ENCODE measurements at regions not wholly inside any gene's neighbourhood (a gene's known extent, or its start where the extent isn't known, plus 50 kb on each side); places are given as distances from the start of the nearest gene placed in this dataset.
"Not testable (repeated sequence)": the region's sequence is repeated elsewhere in the genome, so short reads cannot be mapped to it uniquely, and the experiment has no call there.

DNA sequence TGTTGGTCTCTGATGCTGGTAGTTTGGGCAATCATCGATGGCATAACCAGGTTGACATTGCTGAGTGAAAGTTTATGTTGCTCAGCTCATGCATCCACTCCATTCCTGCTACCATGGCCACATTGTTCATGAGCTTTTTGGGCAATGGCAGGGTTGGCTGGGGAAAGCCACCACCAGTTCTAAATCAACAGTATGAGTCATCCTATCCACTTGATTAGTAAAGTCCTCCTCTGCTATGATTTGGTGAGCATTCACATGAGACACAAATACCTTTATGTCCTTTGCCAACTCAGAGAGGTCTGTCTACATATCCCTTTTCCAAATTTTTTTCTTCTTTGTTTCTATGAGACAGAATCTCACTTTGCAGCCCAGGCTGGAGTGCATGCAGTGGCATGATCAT, 129.7 kb upstream of the FBN2 start:
- no peak for DNase-seq (ENCODE audit: low read depth in 2 of 2)

DNA sequence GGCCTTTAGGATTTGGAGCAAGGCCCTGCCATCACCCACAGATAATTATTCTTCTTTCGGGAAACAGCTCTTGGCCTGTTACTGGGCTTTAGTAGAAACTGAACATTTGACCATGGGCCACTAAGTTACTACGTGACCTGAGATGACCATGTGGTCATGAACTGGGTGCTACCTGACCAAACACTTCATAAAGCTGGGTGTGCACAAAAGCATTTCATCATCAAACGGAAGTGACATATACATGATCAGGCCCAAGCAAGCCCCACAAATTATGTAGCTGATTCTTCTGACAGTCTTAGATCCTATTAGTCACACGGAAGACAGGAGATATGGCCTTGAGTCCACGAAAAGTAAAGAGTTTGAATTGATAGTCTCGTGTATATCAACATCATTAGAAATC, 130.9 kb upstream of the FBN2 start:
- no peak for DNase-seq (ENCODE audit: low read depth in 2 of 2)

DNA sequence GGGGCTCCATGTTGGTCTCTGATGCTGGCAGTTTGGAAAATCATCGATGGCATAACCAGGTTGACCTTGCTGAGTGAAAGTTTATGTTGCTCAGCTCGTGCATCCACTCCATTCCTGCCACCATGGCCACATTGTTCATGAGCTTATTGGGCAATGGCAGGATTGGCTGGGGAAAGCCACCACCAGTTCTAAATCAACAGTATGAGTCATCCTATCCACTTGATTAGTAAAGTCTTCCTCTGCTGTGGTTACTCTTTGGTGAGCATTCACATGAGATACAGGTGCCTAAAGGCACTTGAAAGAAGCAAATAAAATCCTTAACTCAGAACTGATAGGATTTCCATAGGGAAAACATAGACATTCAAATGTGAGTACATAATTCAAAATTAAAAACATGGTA, 131.8 kb upstream of the FBN2 start:
- no peak for DNase-seq (ENCODE audit: low read depth in 2 of 2)

GRCh38 chr5:128671943-128672342, 133.9 kb upstream of the FBN2 start:
- DNase-seq (ENCODE audit: low read depth in 2 of 2), result no peak

DNA sequence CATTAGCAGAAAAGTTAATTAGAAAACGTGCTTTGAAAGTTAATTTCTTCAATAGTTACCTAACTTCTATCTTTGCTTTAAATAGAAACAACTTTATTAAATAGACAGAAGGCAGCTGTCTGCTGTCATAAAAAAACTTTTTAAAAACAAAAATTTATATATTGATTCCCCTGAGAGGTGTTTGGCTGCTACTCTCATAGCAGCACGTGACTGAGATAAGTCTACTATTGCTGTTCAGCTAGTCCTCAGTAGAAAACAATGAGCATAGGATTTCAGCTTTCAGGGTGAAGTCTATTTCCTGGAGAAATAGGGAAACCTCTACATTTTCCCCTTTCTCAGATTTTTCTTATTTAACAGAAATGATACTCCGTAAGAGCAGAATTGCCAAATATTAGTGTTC, 135.0 kb upstream of the FBN2 start:
- no peak for DNase-seq (ENCODE audit: low read depth in 2 of 2)

GRCh38 chr5:128673411-128673957, 135.4 kb upstream of the FBN2 start:
- DNase-seq (ENCODE audit: low read depth in 2 of 2), result no peak

- DNase-seq (ENCODE audit: low read depth in 2 of 2), result no peak
Measured at GRCh38 chr5:128673970-128674369, 135.9 kb upstream of the FBN2 start.

- peak in 1 of 2 donors; percentile 37 for DNase-seq (ENCODE audit: low read depth in 2 of 2)
Measured at GRCh38 chr5:128674837-128675446, 136.9 kb upstream of the FBN2 start.

DNA sequence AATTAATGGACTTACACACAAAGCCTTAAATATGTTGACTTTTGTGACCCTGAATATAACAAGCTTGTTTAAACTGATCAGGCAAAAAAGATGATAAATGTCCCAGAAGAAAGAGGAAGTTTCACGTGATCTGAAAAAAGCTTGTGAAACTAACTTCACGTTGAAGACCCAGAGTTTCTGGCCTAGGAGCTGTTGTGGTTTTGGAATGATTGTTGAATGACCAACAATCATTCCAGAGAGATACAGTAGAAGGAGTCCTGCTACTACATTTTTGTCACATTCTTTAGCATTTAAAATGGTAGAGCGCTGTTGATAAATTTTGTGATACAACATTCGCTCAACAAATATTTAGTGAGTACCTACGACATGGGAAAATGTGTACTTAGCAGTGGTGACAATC, 143.1 kb upstream of the FBN2 start:
- DNase-seq (ENCODE audit: low read depth in 2 of 2), result no peak

- DNase-seq (ENCODE audit: low read depth in 2 of 2), result no peak
Measured at GRCh38 chr5:128681764-128682592, 143.9 kb upstream of the FBN2 start.

DNA sequence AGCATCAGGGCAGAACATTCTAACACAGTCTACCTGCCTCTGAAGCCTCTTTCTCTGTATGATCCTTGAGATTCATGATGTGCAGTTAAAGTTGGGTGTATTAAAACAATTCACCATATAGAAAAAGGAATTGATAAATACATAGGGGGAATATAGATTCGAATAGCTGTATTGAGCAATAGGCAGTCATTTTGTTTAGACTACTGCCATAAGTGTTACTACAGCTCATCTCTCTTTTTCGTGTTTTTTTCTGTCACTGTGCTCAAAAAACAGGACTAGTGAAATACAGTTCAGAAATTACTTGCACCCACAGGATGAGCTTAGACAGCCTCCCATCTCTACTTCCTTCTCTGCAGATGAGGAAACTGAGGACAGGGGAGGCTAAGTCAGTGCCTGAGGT, 144.6 kb upstream of the FBN2 start:
- no peak for DNase-seq (ENCODE audit: low read depth in 2 of 2)

DNA sequence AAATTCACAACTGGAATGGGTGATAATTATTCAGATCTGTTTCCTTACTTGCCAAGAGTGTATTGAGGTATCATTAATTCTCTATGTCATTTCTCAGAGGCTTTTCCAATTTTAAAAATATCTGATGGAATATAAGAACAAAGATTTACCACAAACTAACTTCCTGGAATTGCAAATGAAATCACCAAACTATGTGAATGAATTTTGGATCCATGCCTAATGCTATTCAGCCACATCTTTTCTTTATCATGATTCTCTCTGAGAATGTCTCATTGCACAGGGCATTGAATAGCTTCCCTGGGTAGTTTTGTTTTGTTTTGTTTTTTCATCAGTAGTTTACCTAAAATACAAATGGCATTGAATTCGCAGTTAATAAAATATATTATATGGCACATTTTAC, 146.9 kb upstream of the FBN2 start:
- DNase-seq (ENCODE audit: low read depth in 2 of 2), result no peak

GRCh38 chr5:128687930-128688329, 149.9 kb upstream of the FBN2 start:
- no peak for DNase-seq (ENCODE audit: low read depth in 2 of 2)

DNA sequence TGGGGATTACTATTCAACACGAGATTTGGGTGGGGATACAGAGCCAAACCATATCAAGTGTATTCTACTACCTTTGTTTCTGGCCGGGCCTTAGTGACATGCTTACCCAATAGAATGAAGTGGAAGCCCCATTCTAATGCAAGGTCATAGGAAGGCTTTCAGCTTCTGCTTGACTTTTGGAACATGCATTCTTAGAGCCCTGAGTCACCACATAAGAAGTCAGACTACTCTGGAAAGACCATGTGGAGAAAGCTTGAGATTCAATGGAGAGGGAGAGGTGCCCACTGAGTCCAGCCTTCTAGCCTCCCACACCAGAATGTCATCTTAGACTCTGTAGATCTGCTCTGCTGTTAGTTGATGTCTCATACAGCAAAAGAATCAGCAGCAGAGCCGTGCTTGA, 155.7 kb upstream of the FBN2 start:
- no peak for DNase-seq (ENCODE audit: low read depth in 2 of 2)

DNA sequence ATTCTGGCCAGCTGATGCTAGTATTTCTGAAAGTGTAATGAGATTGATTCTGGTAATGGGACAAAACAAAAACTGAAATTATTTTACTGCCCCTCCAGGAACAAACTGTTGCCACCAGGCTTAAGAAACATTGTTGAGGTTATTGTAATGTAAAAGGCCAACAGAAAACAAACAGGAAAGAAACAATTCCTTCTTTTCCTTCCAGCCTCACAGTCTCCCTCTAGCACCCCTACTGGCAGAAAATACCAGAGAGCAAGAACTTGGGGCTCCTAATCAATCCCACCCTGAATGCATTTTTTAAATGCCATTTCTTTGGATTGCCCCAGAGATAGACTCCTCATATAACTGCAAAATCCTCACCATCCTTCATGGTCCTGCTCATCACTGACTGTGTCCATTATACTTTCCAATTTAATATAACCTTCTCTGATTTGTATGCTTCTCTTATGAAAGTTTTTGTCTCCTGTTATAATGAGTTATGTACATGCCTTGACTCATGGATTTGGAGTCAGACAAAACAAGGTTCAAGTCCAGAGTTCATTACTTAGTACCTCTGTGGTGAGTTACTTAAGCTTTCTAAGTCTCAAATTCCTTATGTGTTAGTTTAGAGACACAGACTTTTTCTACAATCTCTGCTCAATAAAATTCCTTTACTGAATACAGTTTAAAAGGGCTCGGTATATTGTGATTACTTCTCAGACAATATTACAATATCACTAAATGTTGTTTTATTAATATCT, 157.9 kb upstream of the FBN2 start:
- no peak for DNase-seq (ENCODE audit: low read depth in 2 of 2)

GRCh38 chr5:128701301-128701700, 163.3 kb upstream of the FBN2 start:
- DNase-seq (ENCODE audit: low read depth in 2 of 2), result no peak

DNA sequence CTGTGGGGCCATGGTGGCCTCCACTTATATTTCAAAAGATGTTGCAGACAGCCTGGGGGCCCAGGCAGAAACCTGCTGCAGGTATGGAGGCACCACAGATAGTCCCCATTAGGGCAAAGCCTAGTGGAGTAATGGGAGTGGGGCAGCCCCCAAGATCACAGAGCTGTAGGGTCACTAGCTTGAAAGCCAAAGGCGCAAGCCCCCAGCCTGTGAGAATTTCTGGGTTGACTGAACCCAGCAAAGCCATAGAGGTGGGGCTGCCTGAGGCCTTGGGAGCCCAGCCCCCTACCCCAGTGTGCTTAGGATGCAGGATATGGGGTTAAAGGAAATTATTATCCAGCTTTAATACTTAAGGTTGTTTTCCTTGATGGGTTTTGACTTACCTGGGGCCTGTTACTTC, 165.3 kb upstream of the FBN2 start:
- DNase-seq (ENCODE audit: low read depth in 2 of 2), result no peak

DNA sequence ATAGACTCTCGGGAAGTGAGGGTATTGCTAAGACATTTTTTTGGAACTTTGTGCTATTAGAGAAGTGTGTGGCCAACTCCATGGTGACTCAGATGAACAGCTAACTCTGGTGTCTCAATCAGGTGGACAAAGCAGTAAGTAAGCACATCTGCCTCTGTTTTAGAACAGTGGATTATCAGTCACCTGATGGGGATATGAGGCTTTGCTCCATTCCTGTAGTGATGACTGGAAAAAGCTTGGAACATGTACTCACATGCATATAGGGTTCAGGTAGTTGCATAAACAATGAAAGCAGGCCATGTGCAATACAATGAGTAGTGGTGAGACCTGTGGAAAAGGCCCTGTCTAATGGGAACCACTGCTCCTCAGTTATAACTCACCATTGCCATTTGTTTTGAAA, 168.2 kb upstream of the FBN2 start:
- DNase-seq (ENCODE audit: low read depth in 2 of 2), result no peak

DNA sequence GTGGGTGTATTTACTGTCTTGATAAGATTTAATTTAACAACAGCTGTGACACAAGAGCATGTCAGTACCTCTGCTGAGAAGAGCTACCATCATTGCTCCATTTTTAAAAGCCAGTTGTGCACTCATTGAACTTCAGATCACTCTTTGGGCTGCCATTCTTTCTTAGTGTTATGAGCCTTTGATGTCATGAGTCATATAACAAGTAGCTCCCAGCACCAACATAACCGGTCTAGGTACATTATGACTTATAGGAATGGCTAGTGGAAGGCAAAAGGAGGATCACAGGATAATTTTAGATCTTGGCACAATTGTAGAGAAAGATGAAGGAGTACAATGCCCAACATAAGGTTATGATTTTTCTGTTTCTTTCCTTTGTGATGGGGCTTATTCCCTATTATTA, 170.8 kb upstream of the FBN2 start:
- no peak for DNase-seq (ENCODE audit: low read depth in 2 of 2)

GRCh38 chr5:128711216-128711615, 173.2 kb upstream of the FBN2 start:
- DNase-seq (ENCODE audit: low read depth in 2 of 2), result no peak

GRCh38 chr5:128714551-128714950, 176.5 kb upstream of the FBN2 start:
- no peak for DNase-seq (ENCODE audit: low read depth in 2 of 2)

DNA sequence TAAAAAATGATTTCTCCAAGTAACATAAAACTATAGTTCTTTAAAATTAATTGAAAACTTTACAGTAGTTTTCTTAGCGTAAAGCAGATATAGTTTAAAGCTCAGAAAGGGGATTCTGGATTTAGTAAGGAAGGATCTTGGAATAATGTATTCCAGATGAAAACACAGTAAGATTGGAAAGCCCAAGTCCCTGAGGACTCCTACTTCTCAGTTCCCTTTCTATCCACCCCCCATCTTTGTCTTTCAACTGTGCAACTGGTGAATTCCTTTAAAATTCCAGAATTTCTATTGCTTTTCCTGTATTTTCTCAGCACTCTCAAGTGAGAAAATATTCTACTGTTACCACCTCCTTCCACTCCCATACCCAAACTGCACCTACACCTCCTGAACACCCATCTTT, 184.5 kb upstream of the FBN2 start:
- no peak for DNase-seq (ENCODE audit: low read depth in 2 of 2)

DNA sequence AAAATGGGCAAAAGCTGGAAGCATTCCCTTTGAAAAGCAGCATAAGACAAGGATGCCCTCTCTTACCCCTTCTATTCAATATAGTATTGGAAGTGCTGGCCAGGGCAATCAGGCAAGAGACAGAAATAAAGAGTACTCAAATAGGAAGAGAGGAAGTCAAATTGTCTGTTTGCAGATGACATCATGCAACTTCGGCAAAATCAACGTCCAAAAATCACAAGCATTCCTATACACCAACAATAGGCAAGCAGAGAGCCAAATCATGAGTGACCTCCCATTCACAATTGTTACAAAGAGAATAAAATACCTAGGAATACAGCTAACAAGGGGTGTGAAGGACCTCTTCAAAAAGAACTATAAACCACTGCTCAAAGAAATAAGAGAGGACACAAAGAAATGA, 192.0 kb upstream of the FBN2 start:
- not testable (repeated sequence) for DNase-seq (ENCODE audit: low read depth in 2 of 2)

All from activated CD4-positive, alpha-beta T cell treated with anti-CD3 and anti-CD28 coated beads for 24 hours (primary cell).